Hepatocyte (in vitro differentiated cells): ENCODE measurements at regions not wholly inside any gene's neighbourhood (a gene's known extent, or its start where the extent isn't known, plus 50 kb on each side); places are given as distances from the start of the nearest gene placed in this dataset.

Experiments
- EZH2 ChIP-seq: fragments of 200-600 bp; sonication (generic); IDR thresholded peaks from 2 replicates; pipeline ENCODE4 v1.6.1; 2016; ENCODE audit warnings: antibody characterized with exemption, mild to moderate bottlenecking, borderline replicate concordance
- EZH2phosphoT487 ChIP-seq: fragments of 200-600 bp; sonication (generic); IDR thresholded peaks from one replicate; pipeline ENCODE4 v1.6.1; 2018; ENCODE audit warnings: antibody characterized with exemption, mild to moderate bottlenecking, low read depth, moderate library complexity; ENCODE audit not compliant: unreplicated experiment, severe bottlenecking
- TF ChIP-seq, protein P1 (sequence below): fragments of 200-600 bp; sonication (generic); IDR thresholded peaks from 2 replicates; pipeline ENCODE4 v1.5.1; 2016; ENCODE audit warnings: antibody characterized with exemption, mild to moderate bottlenecking; ENCODE audit not compliant: poor library complexity

DNA sequence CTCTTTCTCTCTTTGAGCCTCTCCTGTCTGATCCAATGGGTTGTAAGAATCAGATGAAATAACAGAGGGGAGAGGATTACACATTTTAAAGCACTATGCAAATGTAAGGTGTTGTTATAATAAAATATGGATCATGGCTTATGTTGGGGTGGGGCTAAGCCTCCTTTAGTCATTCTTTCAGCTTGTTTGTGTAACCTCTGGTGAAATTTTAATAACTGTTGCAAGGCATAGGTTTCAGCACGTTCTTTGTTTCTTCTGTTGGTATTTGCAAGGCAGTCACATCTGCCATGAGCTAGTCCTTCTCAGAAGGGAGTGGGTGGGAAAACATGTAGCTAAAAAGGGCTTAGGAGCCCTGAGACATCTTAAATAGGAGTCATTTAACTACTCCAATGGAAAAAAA is 74.8 kb upstream of the FRMD6 start:
- TF ChIP-seq, protein P1, sequence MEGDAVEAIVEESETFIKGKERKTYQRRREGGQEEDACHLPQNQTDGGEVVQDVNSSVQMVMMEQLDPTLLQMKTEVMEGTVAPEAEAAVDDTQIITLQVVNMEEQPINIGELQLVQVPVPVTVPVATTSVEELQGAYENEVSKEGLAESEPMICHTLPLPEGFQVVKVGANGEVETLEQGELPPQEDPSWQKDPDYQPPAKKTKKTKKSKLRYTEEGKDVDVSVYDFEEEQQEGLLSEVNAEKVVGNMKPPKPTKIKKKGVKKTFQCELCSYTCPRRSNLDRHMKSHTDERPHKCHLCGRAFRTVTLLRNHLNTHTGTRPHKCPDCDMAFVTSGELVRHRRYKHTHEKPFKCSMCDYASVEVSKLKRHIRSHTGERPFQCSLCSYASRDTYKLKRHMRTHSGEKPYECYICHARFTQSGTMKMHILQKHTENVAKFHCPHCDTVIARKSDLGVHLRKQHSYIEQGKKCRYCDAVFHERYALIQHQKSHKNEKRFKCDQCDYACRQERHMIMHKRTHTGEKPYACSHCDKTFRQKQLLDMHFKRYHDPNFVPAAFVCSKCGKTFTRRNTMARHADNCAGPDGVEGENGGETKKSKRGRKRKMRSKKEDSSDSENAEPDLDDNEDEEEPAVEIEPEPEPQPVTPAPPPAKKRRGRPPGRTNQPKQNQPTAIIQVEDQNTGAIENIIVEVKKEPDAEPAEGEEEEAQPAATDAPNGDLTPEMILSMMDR = no peak
- TF ChIP-seq EZH2 = no peak
- TF ChIP-seq EZH2phosphoT487 = no peak
